HepG2 (cell line): ENCODE measurements at regions not wholly inside any gene's neighbourhood (a gene's known extent, or its start where the extent isn't known, plus 50 kb on each side); places are given as distances from the start of the nearest gene placed in this dataset.

Source experiments
- ATAC-seq: fragments of 200-7000 bp; cut with Tn5 transposase; 3 replicates; pipeline ENCODE4 v1.9.1; 2020; ENCODE audit warnings: mild to moderate bottlenecking, moderate library complexity
- BruUV-seq: library from RNA; stranded (reverse); fragments of 400-500 nt; replicated peaks from 2 replicates; lab custom pipeline; 2021; lab: Mats Ljungman, UMichigan
- CTCF ChIA-PET: fragments of 300-600 bp; formaldehyde crosslinking; extraction: SDS; loops from one replicate; lab custom pipeline; 2021; ENCODE audit warnings: low total read pairs, inconsistent platforms, low intra/inter-chr PET ratio; lab: Yijun Ruan, JAX
- POLR2A ChIA-PET: fragments of 350-600 bp; sonication (Branson Sonifier 250); formaldehyde crosslinking; loops from one replicate; lab custom pipeline; 2020; ENCODE audit warnings: antibody characterized with exemption, inconsistent platforms; lab: Yijun Ruan, JAX
- DNase-seq: peaks from one replicate; pipeline ENCODE4 v3.0.0-alpha.2; 2015; ENCODE audit warnings: low spot score
- FAIRE-seq: peaks from 3 replicates; lab custom pipeline; 2011; peaks lifted over from hg19 to GRCh38; lab: Jason Lieb, UNC
- H2AFZ ChIP-seq: one replicate; pipeline ENCODE4 v1.6.1; 2011; ENCODE audit warnings: low read length, inconsistent platforms
- H3K27ac ChIP-seq: fragments of 300-600 bp; 3 replicates; pipeline ENCODE4 v1.8.0; 2011; ENCODE audit warnings: mixed run types, mild to moderate bottlenecking, mixed read lengths, low read length, inconsistent platforms; ENCODE audit not compliant: insufficient read depth; ENCODE audit errors: extremely low read length
- H3K27me3 ChIP-seq, 2 experiments: fragments of 200-600 bp in 1 of 2; 2 replicates in 1 of 2; 3 replicates in 1 of 2; pipeline versions ENCODE4 v1.6.0 to v1.8.0; 2011; ENCODE audit warnings: low read length in 2 of 2, mild to moderate bottlenecking in 2 of 2, moderate library complexity in 2 of 2, inconsistent platforms in 1 of 2; ENCODE audit not compliant: insufficient read depth in 2 of 2, control insufficient read depth in 1 of 2
- H3K36me3 ChIP-seq, 2 experiments: fragments of 200-600 bp in 1 of 2; replicated peaks in 1 of 2; 2 replicates in 1 of 2; 3 replicates in 1 of 2; pipeline versions ENCODE4 v1.5.1 to v1.8.0; 2011; ENCODE audit warnings: low read length in 2 of 2, inconsistent platforms in 1 of 2; ENCODE audit not compliant: insufficient read depth in 2 of 2, control insufficient read depth in 1 of 2
- H3K4me1 ChIP-seq: 2 replicates; pipeline ENCODE4 v1.5.1; 2012; ENCODE audit warnings: low read length, inconsistent platforms; ENCODE audit not compliant: insufficient read depth
- H3K4me2 ChIP-seq: 2 replicates; pipeline ENCODE4 v1.6.0; 2011; ENCODE audit warnings: low read depth, low read length, inconsistent platforms
- H3K4me3 ChIP-seq, 3 experiments: fragments of 200-600 bp in 1 of 3; sonication (generic), shearing (Covaris generic) in 1 of 3; replicated peaks in 1 of 3; 2 replicates each; pipeline ENCODE4 v1.5.1; 2011 to 2016; ENCODE audit warnings: low read length in 3 of 3, inconsistent platforms in 2 of 3, low read depth in 2 of 3, mild to moderate bottlenecking in 2 of 3, control low read depth in 1 of 3, mixed read lengths in 1 of 3; ENCODE audit not compliant: insufficient read depth in 1 of 3
- H3K79me2 ChIP-seq: one replicate; pipeline ENCODE4 v1.6.1; 2011; ENCODE audit warnings: low read length, inconsistent platforms; ENCODE audit not compliant: insufficient read depth
- H3K9ac ChIP-seq: 2 replicates; pipeline ENCODE4 v1.6.0; 2011; ENCODE audit warnings: mild to moderate bottlenecking, low read depth, low read length, inconsistent platforms; ENCODE audit not compliant: insufficient read depth
- H3K9me3 ChIP-seq: 2 replicates; pipeline ENCODE4 v1.5.1; 2012; ENCODE audit warnings: mild to moderate bottlenecking, low read length
- H4K20me1 ChIP-seq: 2 replicates; pipeline ENCODE4 v1.6.0; 2011; ENCODE audit warnings: inconsistent platforms, mild to moderate bottlenecking, low read length, moderate library complexity; ENCODE audit not compliant: insufficient read depth
- DBP ChIP-seq: sonication (generic); formaldehyde crosslinking; IDR thresholded peaks from 2 replicates; pipeline ENCODE4 v1.4.0; 2020; ENCODE audit warnings: missing genetic modification reagents; ENCODE audit errors: not compliant biosample characterization
- KDM2A ChIP-seq: sonication (generic); formaldehyde crosslinking; IDR thresholded peaks from 2 replicates; pipeline ENCODE4 v1.4.0; 2020; ENCODE audit warnings: low read depth, missing genetic modification reagents, borderline replicate concordance
- NFATC3 ChIP-seq: sonication (generic); formaldehyde crosslinking; IDR thresholded peaks from 2 replicates; pipeline ENCODE4 v1.5.1; 2020; ENCODE audit warnings: mild to moderate bottlenecking, missing genetic modification reagents
- THAP9 ChIP-seq: sonication (generic); formaldehyde crosslinking; IDR thresholded peaks from 2 replicates; pipeline ENCODE4; 2020; ENCODE audit warnings: missing genetic modification reagents, mild to moderate bottlenecking, borderline replicate concordance
- ZNF33A ChIP-seq: sonication (generic); formaldehyde crosslinking; IDR thresholded peaks from 2 replicates; pipeline ENCODE4 v1.5.1; 2020; ENCODE audit warnings: missing genetic modification reagents, mild to moderate bottlenecking, moderate library complexity, borderline replicate concordance
- WGBS: methylation state at CpG from one replicate; pipeline ENCODE4 v1.1.6; 2017; ENCODE audit warnings: low lambda C conversion rate; 5-methylcytosine and 5-hydroxymethylcytosine counted together
- in situ Hi-C: cut with HindIII; loops from 2 replicates; pipeline ENCODE4 v1.10.0; 2017; ENCODE audit warnings: low pct_unique_long_range_greater_than_20kb; ENCODE audit not compliant: extremely low pct_ligation_motif_present
- intact Hi-C: fragments of 100-400 bp; cut with micrococcal nuclease; formaldehyde crosslinking; loops from one replicate; pipeline ENCODE4 v1.10.0; 2022; ENCODE audit not compliant: unreplicated experiment

- H3K27ac ChIP-seq: no peak overlapping the region
- H3K4me2 ChIP-seq: no peak overlapping the region
- no TSS peak for BruUV-seq
- no peak overlapping the region for H3K4me3 ChIP-seq
- TF ChIP-seq KDM2A (CRISPR knock-in tag) (0 out of 2 replicates have a peak, but pooled peaks have one; percentile 20), THAP9 (CRISPR knock-in tag) (no peak)
- H3K9me3 ChIP-seq: no peaks in the 10 kb centered on the region
- ChIA-PET CTCF (no interaction called here), POLR2A (no interaction called here)
- ATAC-seq (no peak; the same call in 2 of the 3 replicates), FAIRE-seq (no peak), DNase-seq (no peak)
- in situ Hi-C loops (no loop called here), intact Hi-C loops (no loop called here)
- no peak overlapping the region for H2AFZ ChIP-seq
- H3K36me3 ChIP-seq: no peaks in the 10 kb centered on the region
- H3K27me3 ChIP-seq: peaks cover 2 to 31% of the 10 kb centered on the region in 2 experiments; a peak in 4 of 5 replicates
- H3K4me1 ChIP-seq: no peaks in the 10 kb centered on the region
- no peaks in the 10 kb centered on the region for H3K79me2 ChIP-seq
- no peaks in the 10 kb centered on the region for H4K20me1 ChIP-seq
- H3K9ac ChIP-seq: no peak overlapping the region
- 21% methylated on average over 15 of the region's 15 CpGs for WGBS
Observed at GRCh38 chr15:93359425-93360131, 270.6 kb upstream of the RGMA start.

GRCh38 chr15:93359060-93359408, 270.0 kb upstream of the RGMA start:
- WGBS: 61% methylated on average over 6 of the region's 6 CpGs
- ChIA-PET CTCF (no interaction called here), POLR2A (no interaction called here)
- H3K4me3 ChIP-seq: no peak overlapping the region
- peaks cover 2 to 31% of the 10 kb centered on the region in 2 experiments; a peak in 4 of 5 replicates for H3K27me3 ChIP-seq
- H3K9me3 ChIP-seq: no peaks in the 10 kb centered on the region
- FAIRE-seq (no peak), DNase-seq (no peak), ATAC-seq (no peak)
- in situ Hi-C loops (no loop called here), intact Hi-C loops (no loop called here)
- H3K36me3 ChIP-seq: no peaks in the 10 kb centered on the region
- H3K9ac ChIP-seq: no peak overlapping the region
- BruUV-seq: no TSS peak
- H3K4me2 ChIP-seq: no peak overlapping the region
- TF ChIP-seq DBP (CRISPR knock-in tag) (no peak), ZNF33A (CRISPR knock-in tag) (no peak), NFATC3 (CRISPR knock-in tag) (no peak)
- no peaks in the 10 kb centered on the region for H4K20me1 ChIP-seq
- no peak overlapping the region for H2AFZ ChIP-seq
- H3K79me2 ChIP-seq: no peaks in the 10 kb centered on the region
- H3K27ac ChIP-seq: no peak overlapping the region
- no peaks in the 10 kb centered on the region for H3K4me1 ChIP-seq
